Left renal pelvis (tissue), 4 donors: ENCODE measurements at regions not wholly inside any gene's neighbourhood (a gene's known extent, or its start where the extent isn't known, plus 50 kb on each side); places are given as distances from the start of the nearest gene placed in this dataset.
A peak's percentile ranks its signal among the peaks of the same experiment; 100 is the strongest.
"Not testable (repeated sequence)": the region's sequence is repeated elsewhere in the genome, so short reads cannot be mapped to it uniquely, and the experiment has no call there.

Source experiments
- DNase-seq, 4 donors: peaks; one replicate each; pipeline ENCODE4 v3.0.0-alpha.2; 2013; ENCODE audit warnings: low read depth in 4 of 4, low spot score in 3 of 4

- no peak for DNase-seq
Measured at GRCh38 chr12:131529196-131530040, 181.5 kb upstream of the SFSWAP start.

GRCh38 chr12:131530041-131530332 lies 180.9 kb upstream of the SFSWAP start:
- DNase-seq: no peak

- no peak for DNase-seq
Measured at GRCh38 chr12:131530422-131530821, 180.5 kb upstream of the SFSWAP start.

GRCh38 chr12:131533139-131533538 lies 177.8 kb upstream of the SFSWAP start:
- DNase-seq: no peak

- no peak for DNase-seq
Measured at GRCh38 chr12:131535779-131536178, 175.1 kb upstream of the SFSWAP start.

- DNase-seq: no peak
Measured at GRCh38 chr12:131536337-131536736, 174.6 kb upstream of the SFSWAP start.

- no peak for DNase-seq
Measured at GRCh38 chr12:131536766-131537165, 174.1 kb upstream of the SFSWAP start.

- peak in 1 of 4 donors; percentile 12 for DNase-seq
Measured at GRCh38 chr12:131537267-131537958, 173.5 kb upstream of the SFSWAP start.

- DNase-seq: no peak
Measured at GRCh38 chr12:131539381-131539780, 171.5 kb upstream of the SFSWAP start.

GRCh38 chr12:131540138-131540623 lies 170.7 kb upstream of the SFSWAP start:
- no peak for DNase-seq

GRCh38 chr12:131541512-131541911 lies 169.4 kb upstream of the SFSWAP start:
- not testable (repeated sequence) for DNase-seq

GRCh38 chr12:131542351-131542750 lies 168.5 kb upstream of the SFSWAP start:
- DNase-seq: no peak

GRCh38 chr12:131543040-131543439 lies 167.8 kb upstream of the SFSWAP start:
- no peak for DNase-seq

GRCh38 chr12:131547555-131547954 lies 163.3 kb upstream of the SFSWAP start:
- DNase-seq: no peak

- no peak for DNase-seq
Measured at GRCh38 chr12:131550121-131550520, 160.8 kb upstream of the SFSWAP start.

- DNase-seq: no peak
Measured at GRCh38 chr12:131551675-131552491, 159.0 kb upstream of the SFSWAP start.

GRCh38 chr12:131552492-131552863 lies 158.4 kb upstream of the SFSWAP start:
- DNase-seq: no peak

- no peak for DNase-seq
Measured at GRCh38 chr12:131553096-131553777, 157.7 kb upstream of the SFSWAP start.

- no peak for DNase-seq
Measured at GRCh38 chr12:131555197-131555846, 155.6 kb upstream of the SFSWAP start.

GRCh38 chr12:131555866-131556265 lies 155.0 kb upstream of the SFSWAP start:
- DNase-seq: no peak
